ENCODE measurements at regions not wholly inside any gene's neighbourhood (a gene's known extent, or its start where the extent isn't known, plus 50 kb on each side); places are given as distances from the start of the nearest gene placed in this dataset.

GRCh38 chr4:111542056-111542455 lies 603.2 kb upstream of the FAM241A start:
- no peak for ATAC-seq (ENCODE audit: poor library complexity)
- no peak for DNase-seq
- intact Hi-C loops (cut with DNase I), result no loop called here

- ATAC-seq (ENCODE audit: poor library complexity) (no peak), DNase-seq (no peak)
- intact Hi-C loops (cut with DNase I), result no loop called here
These were observed 598.4 kb upstream of the FAM241A start for GRCh38 chr4:111546881-111547280.

- ATAC-seq (ENCODE audit: poor library complexity), result no peak
- DNase-seq, result no peak
- intact Hi-C loops (cut with DNase I), result no loop called here
These were observed 589.0 kb upstream of the FAM241A start for GRCh38 chr4:111556141-111556781.

GRCh38 chr4:111556851-111557250 lies 588.4 kb upstream of the FAM241A start:
- intact Hi-C loops (cut with DNase I), result no loop called here
- ATAC-seq (ENCODE audit: poor library complexity) (no peak), DNase-seq (no peak)

GRCh38 chr4:111562826-111563225 lies 582.4 kb upstream of the FAM241A start:
- DNase-seq (no peak), ATAC-seq (ENCODE audit: poor library complexity) (no peak)
- intact Hi-C loops (cut with DNase I), result no loop called here

- ATAC-seq (ENCODE audit: poor library complexity) (no peak), DNase-seq (no peak)
- intact Hi-C loops (cut with DNase I), result no loop called here
These were observed 572.8 kb upstream of the FAM241A start for GRCh38 chr4:111572470-111572869.

- DNase-seq (no peak), ATAC-seq (ENCODE audit: poor library complexity) (no peak)
- intact Hi-C loops (cut with DNase I), result no loop called here
These were observed 571.9 kb upstream of the FAM241A start for GRCh38 chr4:111573386-111573785.

- no peak for ATAC-seq (ENCODE audit: poor library complexity)
- intact Hi-C loops (cut with DNase I), result no loop called here
These were observed 565.5 kb upstream of the FAM241A start for GRCh38 chr4:111579767-111580166.

GRCh38 chr4:111595456-111595855 lies 549.8 kb upstream of the FAM241A start:
- no peak for ATAC-seq (ENCODE audit: poor library complexity)
- intact Hi-C loops (cut with DNase I), result no loop called here
- DNase-seq, result no peak

More at GRCh38 chr4:111579767-111580166, 565.5 kb upstream of the FAM241A start:
- no peak for DNase-seq

- intact Hi-C loops (cut with DNase I), result no loop called here
- ATAC-seq (ENCODE audit: poor library complexity), result no peak
These were observed 548.8 kb upstream of the FAM241A start for GRCh38 chr4:111596491-111596890.

GRCh38 chr4:111601671-111602070 lies 543.6 kb upstream of the FAM241A start:
- ATAC-seq (ENCODE audit: poor library complexity), result no peak
- no peak for DNase-seq
- intact Hi-C loops (cut with DNase I), result no loop called here

More at GRCh38 chr4:111596491-111596890, 548.8 kb upstream of the FAM241A start:
- DNase-seq, result no peak

GRCh38 chr4:111602848-111603247 lies 542.4 kb upstream of the FAM241A start:
- ATAC-seq (ENCODE audit: poor library complexity) (no peak), DNase-seq (no peak)
- intact Hi-C loops (cut with DNase I), result no loop called here

GRCh38 chr4:111605111-111605510 lies 540.1 kb upstream of the FAM241A start:
- no peak for DNase-seq
- ATAC-seq (ENCODE audit: poor library complexity), result no peak
- intact Hi-C loops (cut with DNase I), result no loop called here

- ATAC-seq (ENCODE audit: poor library complexity), result no peak
- DNase-seq, result no peak
- intact Hi-C loops (cut with DNase I), result no loop called here
These were observed 534.6 kb upstream of the FAM241A start for GRCh38 chr4:111610681-111611080.

GRCh38 chr4:111618908-111619307 lies 526.3 kb upstream of the FAM241A start:
- DNase-seq (no peak), ATAC-seq (ENCODE audit: poor library complexity) (no peak)
- intact Hi-C loops (cut with DNase I), result no loop called here

- intact Hi-C loops (cut with DNase I), result no loop called here
- ATAC-seq (ENCODE audit: poor library complexity), result no peak
- no peak for DNase-seq
These were observed 516.8 kb upstream of the FAM241A start for GRCh38 chr4:111628437-111628836.

- DNase-seq (no peak), ATAC-seq (ENCODE audit: poor library complexity) (no peak)
- intact Hi-C loops (cut with DNase I), result no loop called here
These were observed 514.5 kb upstream of the FAM241A start for GRCh38 chr4:111630705-111631104.

- DNase-seq (no peak), ATAC-seq (ENCODE audit: poor library complexity) (no peak)
- intact Hi-C loops (cut with DNase I), result no loop called here
These were observed 513.8 kb upstream of the FAM241A start for GRCh38 chr4:111631215-111631999.

- intact Hi-C loops (cut with DNase I), result no loop called here
- DNase-seq (no peak), ATAC-seq (ENCODE audit: poor library complexity) (no peak)
These were observed 512.6 kb upstream of the FAM241A start for GRCh38 chr4:111632641-111633151.

- intact Hi-C loops (cut with DNase I), result no loop called here
- DNase-seq, result no peak
- ATAC-seq (ENCODE audit: poor library complexity), result no peak
These were observed 511.5 kb upstream of the FAM241A start for GRCh38 chr4:111633663-111634266.
